Duodenal mucosa (tissue), 2 donors: ENCODE measurements at regions not wholly inside any gene's neighbourhood (a gene's known extent, or its start where the extent isn't known, plus 50 kb on each side); places are given as distances from the start of the nearest gene placed in this dataset.

ENCODE experiments used
- H3K27ac ChIP-seq: one replicate; pipeline ENCODE4 v1.7.0; 2013; ENCODE audit warnings: low read depth, low read length
- H3K27me3 ChIP-seq, 2 donors: one replicate each; pipeline ENCODE4 v1.7.0; 2013; ENCODE audit warnings: low read length in 2 of 2, control low read depth in 1 of 2; ENCODE audit not compliant: insufficient read depth in 2 of 2, control insufficient read depth in 1 of 2
- H3K36me3 ChIP-seq, 2 donors: one replicate each; pipeline ENCODE4 v1.7.0; 2013; ENCODE audit warnings: low read length in 2 of 2, control low read depth in 1 of 2; ENCODE audit not compliant: insufficient read depth in 2 of 2, control insufficient read depth in 1 of 2
- H3K4me1 ChIP-seq, 2 donors: one replicate each; pipeline ENCODE4 v1.7.0; 2013; ENCODE audit warnings: low read length in 2 of 2, control low read depth in 1 of 2; ENCODE audit not compliant: insufficient read depth in 2 of 2, control insufficient read depth in 1 of 2
- H3K4me3 ChIP-seq, 2 donors: one replicate each; pipeline ENCODE4 v1.7.0; 2013; ENCODE audit warnings: low read length in 2 of 2, low read depth in 1 of 2
- H3K9ac ChIP-seq, 2 donors: one replicate each; pipeline ENCODE4 v1.7.0; 2013; ENCODE audit warnings: low read length in 2 of 2, low read depth in 1 of 2
- H3K9me3 ChIP-seq, 2 donors: one replicate each; pipeline ENCODE4 v1.7.0; 2013; ENCODE audit warnings: low read length in 2 of 2, control low read depth in 1 of 2; ENCODE audit not compliant: control insufficient read depth in 1 of 2

GRCh38 chr2:147392180-147392579 is 452.6 kb upstream of the ACVR2A start:
- peaks cover 0 to 12% of the 10 kb centered on the region in 2 donors for H3K4me1 ChIP-seq
- H3K27ac ChIP-seq: no peak overlapping the region
- no peaks in the 10 kb centered on the region for H3K9me3 ChIP-seq
- no peaks in the 10 kb centered on the region for H3K36me3 ChIP-seq
- no peak overlapping the region for H3K4me3 ChIP-seq
- H3K27me3 ChIP-seq: no peaks in the 10 kb centered on the region
- H3K9ac ChIP-seq: no peak overlapping the region

GRCh38 chr2:147390475-147390874 is 454.4 kb upstream of the ACVR2A start:
- H3K36me3 ChIP-seq: no peaks in the 10 kb centered on the region
- H3K27me3 ChIP-seq: no peaks in the 10 kb centered on the region
- H3K27ac ChIP-seq: no peak overlapping the region
- no peak overlapping the region for H3K4me3 ChIP-seq
- peaks cover 0 to 12% of the 10 kb centered on the region in 2 donors for H3K4me1 ChIP-seq
- no peak overlapping the region for H3K9ac ChIP-seq
- H3K9me3 ChIP-seq: no peaks in the 10 kb centered on the region

- Histone ChIP-seq H3K27me3 (no peaks in the 10 kb centered on the region), H3K36me3 (no peaks in the 10 kb centered on the region), H3K4me1 (peaks cover 0 to 12% of the 10 kb centered on the region in 2 donors), H3K4me3 (no peak overlapping the region), H3K27ac (no peak overlapping the region), H3K9ac (no peak overlapping the region), H3K9me3 (no peaks in the 10 kb centered on the region)
These were observed 455.6 kb upstream of the ACVR2A start for GRCh38 chr2:147389218-147389617.

- H3K27me3 ChIP-seq: no peaks in the 10 kb centered on the region
- no peak overlapping the region for H3K27ac ChIP-seq
- no peaks in the 10 kb centered on the region for H3K36me3 ChIP-seq
- H3K4me3 ChIP-seq: no peak overlapping the region
- H3K9ac ChIP-seq: no peak overlapping the region
- peaks cover 0 to 12% of the 10 kb centered on the region in 2 donors for H3K4me1 ChIP-seq
- no peaks in the 10 kb centered on the region for H3K9me3 ChIP-seq
These were observed 456.6 kb upstream of the ACVR2A start for GRCh38 chr2:147388217-147388616.

- Histone ChIP-seq H3K4me1 (peaks cover 2 to 6% of the 10 kb centered on the region in 2 donors), H3K4me3 (no peak overlapping the region), H3K9me3 (no peaks in the 10 kb centered on the region)
These were observed 458.5 kb upstream of the ACVR2A start for GRCh38 chr2:147386284-147386683.

GRCh38 chr2:147385600-147385999 is 459.2 kb upstream of the ACVR2A start:
- no peaks in the 10 kb centered on the region for H3K36me3 ChIP-seq
- no peak overlapping the region for H3K27ac ChIP-seq
- peaks cover 0 to 6% of the 10 kb centered on the region in 2 donors for H3K4me1 ChIP-seq
- no peak overlapping the region for H3K9ac ChIP-seq
- H3K27me3 ChIP-seq: no peaks in the 10 kb centered on the region
- H3K4me3 ChIP-seq: no peak overlapping the region
- H3K9me3 ChIP-seq: no peaks in the 10 kb centered on the region

More at GRCh38 chr2:147386284-147386683, 458.5 kb upstream of the ACVR2A start:
- Histone ChIP-seq H3K27me3 (no peaks in the 10 kb centered on the region), H3K9ac (no peak overlapping the region), H3K27ac (no peak overlapping the region), H3K36me3 (no peaks in the 10 kb centered on the region)

- no peaks in the 10 kb centered on the region for H3K36me3 ChIP-seq
These were observed 460.2 kb upstream of the ACVR2A start for GRCh38 chr2:147384659-147385058.

GRCh38 chr2:147382322-147382948 is 462.4 kb upstream of the ACVR2A start:
- Histone ChIP-seq H3K27me3 (no peaks in the 10 kb centered on the region), H3K9me3 (no peaks in the 10 kb centered on the region), H3K4me3 (no peak overlapping the region), H3K36me3 (no peaks in the 10 kb centered on the region), H3K27ac (no peak overlapping the region), H3K9ac (no peak overlapping the region), H3K4me1 (peaks cover 0 to 6% of the 10 kb centered on the region in 2 donors)

More at GRCh38 chr2:147384659-147385058, 460.2 kb upstream of the ACVR2A start:
- H3K4me1 ChIP-seq: peaks cover 0 to 6% of the 10 kb centered on the region in 2 donors
- H3K4me3 ChIP-seq: no peak overlapping the region
- no peaks in the 10 kb centered on the region for H3K9me3 ChIP-seq
- H3K27me3 ChIP-seq: no peaks in the 10 kb centered on the region
- no peak overlapping the region for H3K9ac ChIP-seq
- no peak overlapping the region for H3K27ac ChIP-seq

GRCh38 chr2:147378403-147378802 is 466.4 kb upstream of the ACVR2A start:
- H3K27me3 ChIP-seq: no peaks in the 10 kb centered on the region
- H3K27ac ChIP-seq: no peak overlapping the region
- H3K9ac ChIP-seq: no peak overlapping the region
- H3K4me1 ChIP-seq: peaks cover 0 to 6% of the 10 kb centered on the region in 2 donors
- no peaks in the 10 kb centered on the region for H3K9me3 ChIP-seq
- no peaks in the 10 kb centered on the region for H3K36me3 ChIP-seq
- H3K4me3 ChIP-seq: no peak overlapping the region

- H3K9me3 ChIP-seq: no peaks in the 10 kb centered on the region
- H3K4me1 ChIP-seq: no peaks in the 10 kb centered on the region
- H3K27me3 ChIP-seq: no peaks in the 10 kb centered on the region
- H3K4me3 ChIP-seq: no peak overlapping the region
- H3K27ac ChIP-seq: no peak overlapping the region
- H3K9ac ChIP-seq: no peak overlapping the region
- no peaks in the 10 kb centered on the region for H3K36me3 ChIP-seq
These were observed 469.8 kb upstream of the ACVR2A start for GRCh38 chr2:147375073-147375472.
